HCT116 (cell line): ENCODE measurements at regions not wholly inside any gene's neighbourhood (a gene's known extent, or its start where the extent isn't known, plus 50 kb on each side); places are given as distances from the start of the nearest gene placed in this dataset.

Experiments
- ATAC-seq: fragments of 200-7000 bp; cut with Tn5 transposase; 2 replicates; pipeline ENCODE4 v1.9.1; 2020; ENCODE audit warnings: mild to moderate bottlenecking, moderate library complexity
- BruUV-seq: library from RNA; stranded (reverse); fragments of 400-500 nt; replicated peaks from 2 replicates; lab custom pipeline; 2021; lab: Mats Ljungman, UMichigan
- CTCF ChIA-PET: fragments of 300-600 bp; sonication (Branson Sonifier 250); formaldehyde crosslinking; loops from one replicate; lab custom pipeline; 2021; ENCODE audit warnings: antibody characterized with exemption; lab: Charles Lee
- POLR2A ChIA-PET: fragments of 300-600, 350-600 bp; sonication (Branson Sonifier 250); formaldehyde crosslinking; loops from one replicate; lab custom pipeline; 2021; ENCODE audit warnings: antibody characterized with exemption; lab: Charles Lee
- RAD21 ChIA-PET, 2 experiments: fragments of 300-600 bp; sonication (Branson Sonifier 250); formaldehyde crosslinking; loops; one replicate each; lab custom pipeline; 2023; ENCODE audit warnings: low total read pairs in 2 of 2; ENCODE audit not compliant: uncharacterized antibody in 2 of 2, unreplicated experiment in 2 of 2, low non-redundant PET in 1 of 2; lab: Charles Lee
- DNase-seq: peaks from one replicate; pipeline ENCODE4 v3.0.0-alpha.2; 2010; ENCODE audit warnings: low read depth, low spot score
- H2AFZ ChIP-seq: fragments of 200-600 bp; shearing (Covaris generic), sonication (generic); 2 replicates; pipeline ENCODE4 v1.6.1; 2017; ENCODE audit warnings: low read depth, mixed run types, mixed read lengths, antibody characterized with exemption, low read length; ENCODE audit not compliant: poor library complexity, severe bottlenecking
- H3K27ac ChIP-seq: 2 replicates; pipeline ENCODE4 v1.5.1; 2012; ENCODE audit warnings: low read depth, low read length
- H3K27me3 ChIP-seq: fragments of 200-600 bp; sonication (generic); 2 replicates; pipeline ENCODE4 v1.6.1; 2016; ENCODE audit warnings: mixed run types, low read length, mixed read lengths; ENCODE audit not compliant: insufficient read depth
- H3K36me3 ChIP-seq, 2 experiments: fragments of 200-500 bp in 1 of 2; fragments of 200-600 bp in 1 of 2; sonication (Bioruptor generic) in 1 of 2; sonication (generic) in 1 of 2; 2 replicates each; pipeline versions ENCODE4 v1.5.1 to v1.6.1; 2014 to 2016; ENCODE audit warnings: low read length in 2 of 2, inconsistent platforms in 1 of 2, mixed read lengths in 1 of 2, mixed run types in 1 of 2; ENCODE audit not compliant: insufficient read depth in 2 of 2, control insufficient read depth in 1 of 2
- H3K4me1 ChIP-seq, 2 experiments: fragments of 200-600 bp in 1 of 2; sonication (generic) in 1 of 2; 2 replicates each; pipeline versions ENCODE4 v1.5.1 to v1.6.1; 2012 to 2017; ENCODE audit warnings: low read length in 2 of 2, inconsistent platforms in 1 of 2, mild to moderate bottlenecking in 1 of 2, mixed read lengths in 1 of 2, mixed run types in 1 of 2, moderate library complexity in 1 of 2; ENCODE audit not compliant: insufficient read depth in 2 of 2, control insufficient read depth in 1 of 2
- H3K4me2 ChIP-seq: fragments of 200-600 bp; sonication (generic); 2 replicates; pipeline ENCODE4 v1.6.1; 2017; ENCODE audit warnings: mixed run types, low read length, mixed read lengths
- H3K4me3 ChIP-seq, 2 experiments: fragments of 200-600 bp in 1 of 2; sonication (generic) in 1 of 2; replicated peaks in 1 of 2; 2 replicates each; pipeline ENCODE4 v1.5.1; 2011 to 2016; ENCODE audit warnings: low read length in 2 of 2, control low read depth in 1 of 2, low read depth in 1 of 2, mild to moderate bottlenecking in 1 of 2, mixed read lengths in 1 of 2, mixed run types in 1 of 2
- H3K79me2 ChIP-seq: fragments of 200-600 bp; sonication (generic); 2 replicates; pipeline ENCODE4 v1.6.1; 2017; ENCODE audit warnings: mild to moderate bottlenecking, mixed run types, low read length, moderate library complexity, mixed read lengths; ENCODE audit not compliant: insufficient read depth
- H3K9ac ChIP-seq: fragments of 200-600 bp; sonication (generic); 2 replicates; pipeline ENCODE4 v1.6.1; 2016; ENCODE audit warnings: low read length, mixed read lengths
- H3K9me2 ChIP-seq: fragments of 200-600 bp; sonication (generic), shearing (Covaris generic); 2 replicates; pipeline ENCODE4 v1.6.1; 2017; ENCODE audit warnings: mixed run types, mild to moderate bottlenecking, moderate library complexity; ENCODE audit not compliant: insufficient read depth
- H3K9me3 ChIP-seq, 2 experiments: fragments of 200-500 bp in 1 of 2; fragments of 200-600 bp in 1 of 2; sonication (Bioruptor generic) in 1 of 2; sonication (generic) in 1 of 2; 2 replicates each; pipeline ENCODE4 v1.6.1; 2014 to 2017; ENCODE audit warnings: low read length in 2 of 2, mixed read lengths in 2 of 2, inconsistent platforms in 1 of 2, low read depth in 1 of 2, mild to moderate bottlenecking in 1 of 2, mixed run types in 1 of 2, moderate library complexity in 1 of 2; ENCODE audit not compliant: control insufficient read depth in 1 of 2, insufficient read depth in 1 of 2
- H4K20me1 ChIP-seq: fragments of 200-600 bp; sonication (generic), shearing (Covaris generic); 2 replicates; pipeline ENCODE4 v1.6.1; 2017; ENCODE audit warnings: mixed run types, mild to moderate bottlenecking, moderate library complexity; ENCODE audit not compliant: insufficient read depth
- CEBPB ChIP-seq: IDR thresholded peaks from 2 replicates; pipeline ENCODE4 v1.6.1; 2012; ENCODE audit warnings: low read depth
- ELF1 ChIP-seq: IDR thresholded peaks from 2 replicates; pipeline ENCODE4 v1.6.1; 2012; ENCODE audit warnings: low read depth, borderline replicate concordance
- EZH2 ChIP-seq: fragments of 200-600 bp; sonication (generic); IDR thresholded peaks from 2 replicates; pipeline ENCODE4 v1.6.1; 2017; ENCODE audit warnings: antibody characterized with exemption, mixed run types
- EZH2phosphoT487 ChIP-seq: fragments of 200-600 bp; IDR thresholded peaks from 2 replicates; pipeline ENCODE4 v1.6.1; 2018; ENCODE audit warnings: antibody characterized with exemption, borderline replicate concordance
- JUND ChIP-seq: IDR thresholded peaks from 2 replicates; pipeline ENCODE4 v1.6.1; 2012
- POLR2A ChIP-seq: IDR thresholded peaks from 2 replicates; pipeline ENCODE4 v1.7.0; 2011; ENCODE audit warnings: borderline replicate concordance; ENCODE audit not compliant: insufficient read depth, insufficient read length; ENCODE audit errors: extremely low read depth
- POLR2AphosphoS5 ChIP-seq: IDR thresholded peaks from 2 replicates; pipeline ENCODE4 v1.6.1; 2011; ENCODE audit warnings: mild to moderate bottlenecking, low read depth, low read length, moderate library complexity
- SP1 ChIP-seq: IDR thresholded peaks from 2 replicates; pipeline ENCODE4 v1.6.1; 2012; ENCODE audit warnings: low read depth
- SRF ChIP-seq: IDR thresholded peaks from 2 replicates; pipeline ENCODE4 v1.6.1; 2012; ENCODE audit warnings: low read depth
- TCF7L2 ChIP-seq: IDR thresholded peaks from 2 replicates; pipeline ENCODE4 v1.7.0; 2011; ENCODE audit warnings: borderline replicate concordance, inconsistent platforms; ENCODE audit not compliant: insufficient read depth, insufficient read length; ENCODE audit errors: extremely low read depth
- intact Hi-C: fragments of 100-400 bp; cut with micrococcal nuclease; formaldehyde crosslinking; loops from 2 replicates; pipeline ENCODE4 v1.10.0; 2022
- TF ChIP-seq, protein P1 (sequence below), 3 experiments: fragments of 200-600 bp in 1 of 3; sonication (generic) in 1 of 3; IDR thresholded peaks in 2 of 3; conservative IDR thresholded peaks in 1 of 3; 2 replicates each; pipeline ENCODE4 v1.5.1; 2012 to 2017; ENCODE audit warnings: low read depth in 2 of 3, low read length in 2 of 3, antibody characterized with exemption in 1 of 3, borderline replicate concordance in 1 of 3, control low read depth in 1 of 3, mild to moderate bottlenecking in 1 of 3, mixed read lengths in 1 of 3, mixed run types in 1 of 3, moderate library complexity in 1 of 3; ENCODE audit not compliant: insufficient read depth in 1 of 3
- TF ChIP-seq, protein P2 (sequence below): IDR thresholded peaks from 2 replicates; pipeline ENCODE4 v1.6.1; 2012; ENCODE audit warnings: low read depth
- TF ChIP-seq, protein P3 (sequence below): IDR thresholded peaks from 2 replicates; pipeline ENCODE4 v1.6.1; 2012

DNA sequence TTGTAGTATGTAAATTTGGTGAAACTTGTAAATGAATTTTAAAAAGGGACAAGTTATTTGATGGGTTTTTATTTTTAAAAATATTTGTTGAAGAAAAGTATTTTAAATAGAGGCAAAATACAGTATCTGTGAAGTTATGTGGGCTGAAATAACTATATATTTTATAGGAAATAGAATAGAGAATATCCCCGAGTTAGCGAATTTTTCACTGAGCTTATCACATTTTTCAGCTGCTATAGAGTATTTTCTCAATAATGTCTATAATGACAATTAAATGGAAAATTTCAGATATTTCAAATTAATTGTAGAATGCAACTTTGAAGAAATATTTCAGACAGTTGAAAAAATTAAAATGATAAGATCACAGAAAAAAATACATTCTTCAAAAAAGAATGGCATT is 166.4 kb upstream of the TP63 start (continued):
- no peak for TF ChIP-seq POLR2AphosphoS5
- TF ChIP-seq SP1: no peak
- no peak for TF ChIP-seq POLR2A
- TF ChIP-seq, protein P1, sequence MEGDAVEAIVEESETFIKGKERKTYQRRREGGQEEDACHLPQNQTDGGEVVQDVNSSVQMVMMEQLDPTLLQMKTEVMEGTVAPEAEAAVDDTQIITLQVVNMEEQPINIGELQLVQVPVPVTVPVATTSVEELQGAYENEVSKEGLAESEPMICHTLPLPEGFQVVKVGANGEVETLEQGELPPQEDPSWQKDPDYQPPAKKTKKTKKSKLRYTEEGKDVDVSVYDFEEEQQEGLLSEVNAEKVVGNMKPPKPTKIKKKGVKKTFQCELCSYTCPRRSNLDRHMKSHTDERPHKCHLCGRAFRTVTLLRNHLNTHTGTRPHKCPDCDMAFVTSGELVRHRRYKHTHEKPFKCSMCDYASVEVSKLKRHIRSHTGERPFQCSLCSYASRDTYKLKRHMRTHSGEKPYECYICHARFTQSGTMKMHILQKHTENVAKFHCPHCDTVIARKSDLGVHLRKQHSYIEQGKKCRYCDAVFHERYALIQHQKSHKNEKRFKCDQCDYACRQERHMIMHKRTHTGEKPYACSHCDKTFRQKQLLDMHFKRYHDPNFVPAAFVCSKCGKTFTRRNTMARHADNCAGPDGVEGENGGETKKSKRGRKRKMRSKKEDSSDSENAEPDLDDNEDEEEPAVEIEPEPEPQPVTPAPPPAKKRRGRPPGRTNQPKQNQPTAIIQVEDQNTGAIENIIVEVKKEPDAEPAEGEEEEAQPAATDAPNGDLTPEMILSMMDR (IDR thresholded peaks at IDR 0.05 in 2 of 3, conservative IDR thresholded peaks at IDR 0.05 in 1 of 3; ENCODE audit: borderline replicate concordance in 1 of 3, insufficient read depth in 1 of 3, low read depth in 2 of 3, low read length in 2 of 3): no peak
- no peak for TF ChIP-seq CEBPB

DNA sequence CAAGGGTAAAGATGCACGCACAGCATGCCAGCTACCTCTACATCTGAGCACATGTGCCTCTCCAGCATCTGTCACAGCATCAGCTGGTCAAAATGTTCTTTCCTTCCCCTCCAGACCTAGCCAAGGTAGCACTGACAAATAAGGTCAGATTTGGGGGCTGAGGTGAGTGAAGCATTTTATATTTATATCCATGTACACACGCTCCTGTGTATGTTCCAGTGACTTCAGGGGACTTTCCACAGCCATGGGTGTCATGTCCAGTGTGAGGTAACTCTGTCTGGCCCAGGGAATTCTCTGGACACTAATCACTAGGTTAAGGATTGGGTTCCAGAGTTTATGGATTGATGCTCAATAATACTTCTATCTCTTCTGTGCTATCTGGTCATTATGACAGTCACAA is 165.2 kb upstream of the TP63 start:
- ChIA-PET POLR2A (no interaction called here), RAD21 (no interaction called here), CTCF (no interaction called here)
- BruUV-seq: no TSS peak
- Histone ChIP-seq H3K4me1 (no peaks in the 10 kb centered on the region), H3K36me3 (no peaks in the 10 kb centered on the region), H3K79me2 (no peaks in the 10 kb centered on the region), H3K27ac (no peak overlapping the region), H3K27me3 (no peaks in the 10 kb centered on the region), H3K4me2 (no peak overlapping the region), H3K9me2 (no peaks in the 10 kb centered on the region), H4K20me1 (no peaks in the 10 kb centered on the region), H3K4me3 (no peak overlapping the region), H2AFZ (no peak overlapping the region), H3K9me3 (no peaks in the 10 kb centered on the region), H3K9ac (no peak overlapping the region)
- no peak for TF ChIP-seq EZH2
- TF ChIP-seq EZH2phosphoT487: no peak
- no peak for TF ChIP-seq ELF1
- no peak for TF ChIP-seq POLR2AphosphoS5
- TF ChIP-seq, protein P2, sequence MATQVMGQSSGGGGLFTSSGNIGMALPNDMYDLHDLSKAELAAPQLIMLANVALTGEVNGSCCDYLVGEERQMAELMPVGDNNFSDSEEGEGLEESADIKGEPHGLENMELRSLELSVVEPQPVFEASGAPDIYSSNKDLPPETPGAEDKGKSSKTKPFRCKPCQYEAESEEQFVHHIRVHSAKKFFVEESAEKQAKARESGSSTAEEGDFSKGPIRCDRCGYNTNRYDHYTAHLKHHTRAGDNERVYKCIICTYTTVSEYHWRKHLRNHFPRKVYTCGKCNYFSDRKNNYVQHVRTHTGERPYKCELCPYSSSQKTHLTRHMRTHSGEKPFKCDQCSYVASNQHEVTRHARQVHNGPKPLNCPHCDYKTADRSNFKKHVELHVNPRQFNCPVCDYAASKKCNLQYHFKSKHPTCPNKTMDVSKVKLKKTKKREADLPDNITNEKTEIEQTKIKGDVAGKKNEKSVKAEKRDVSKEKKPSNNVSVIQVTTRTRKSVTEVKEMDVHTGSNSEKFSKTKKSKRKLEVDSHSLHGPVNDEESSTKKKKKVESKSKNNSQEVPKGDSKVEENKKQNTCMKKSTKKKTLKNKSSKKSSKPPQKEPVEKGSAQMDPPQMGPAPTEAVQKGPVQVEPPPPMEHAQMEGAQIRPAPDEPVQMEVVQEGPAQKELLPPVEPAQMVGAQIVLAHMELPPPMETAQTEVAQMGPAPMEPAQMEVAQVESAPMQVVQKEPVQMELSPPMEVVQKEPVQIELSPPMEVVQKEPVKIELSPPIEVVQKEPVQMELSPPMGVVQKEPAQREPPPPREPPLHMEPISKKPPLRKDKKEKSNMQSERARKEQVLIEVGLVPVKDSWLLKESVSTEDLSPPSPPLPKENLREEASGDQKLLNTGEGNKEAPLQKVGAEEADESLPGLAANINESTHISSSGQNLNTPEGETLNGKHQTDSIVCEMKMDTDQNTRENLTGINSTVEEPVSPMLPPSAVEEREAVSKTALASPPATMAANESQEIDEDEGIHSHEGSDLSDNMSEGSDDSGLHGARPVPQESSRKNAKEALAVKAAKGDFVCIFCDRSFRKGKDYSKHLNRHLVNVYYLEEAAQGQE: no peak
- TF ChIP-seq SRF: no peak
- TF ChIP-seq, protein P1 (IDR thresholded peaks at IDR 0.05 in 2 of 3, conservative IDR thresholded peaks at IDR 0.05 in 1 of 3; ENCODE audit: borderline replicate concordance in 1 of 3, insufficient read depth in 1 of 3, low read depth in 2 of 3, low read length in 2 of 3): no peak
- TF ChIP-seq SP1: no peak
- TF ChIP-seq, protein P3, sequence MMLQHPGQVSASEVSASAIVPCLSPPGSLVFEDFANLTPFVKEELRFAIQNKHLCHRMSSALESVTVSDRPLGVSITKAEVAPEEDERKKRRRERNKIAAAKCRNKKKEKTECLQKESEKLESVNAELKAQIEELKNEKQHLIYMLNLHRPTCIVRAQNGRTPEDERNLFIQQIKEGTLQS: no peak
- TF ChIP-seq CEBPB: no peak
- no peak for TF ChIP-seq TCF7L2
- TF ChIP-seq JUND: no peak
- ATAC-seq (no peak; the same call in 1 of the 2 replicates), DNase-seq (no peak)
- intact Hi-C loops: no loop called here
